A549 (cell line): ENCODE measurements at regions not wholly inside any gene's neighbourhood (a gene's known extent, or its start where the extent isn't known, plus 50 kb on each side); places are given as distances from the start of the nearest gene placed in this dataset.
"Not testable (repeated sequence)": the region's sequence is repeated elsewhere in the genome, so short reads cannot be mapped to it uniquely, and the experiment has no call there.

Experiments
- ATAC-seq, 2 experiments: fragments of 200-7000 bp in 1 of 2; fragments of >200 bp in 1 of 2; cut with Nextera tagmentation in 1 of 2; cut with Tn5 transposase in 1 of 2; 3 replicates each; pipeline versions ENCODE4 v1.8.0 to v1.9.1; 2018 to 2020; ENCODE audit warnings: mild to moderate bottlenecking in 1 of 2, moderate library complexity in 1 of 2
- CTCF ChIA-PET: fragments of 300-600 bp; sonication (Branson Sonifier 250); formaldehyde crosslinking; extraction: SDS; loops from one replicate; lab custom pipeline; 2021; ENCODE audit warnings: antibody characterized with exemption, inconsistent platforms; lab: Yijun Ruan, JAX
- POLR2A ChIA-PET: fragments of 350-600 bp; formaldehyde crosslinking; extraction: SDS; loops from one replicate; lab custom pipeline; 2021; ENCODE audit warnings: antibody characterized with exemption, inconsistent platforms; lab: Yijun Ruan, JAX
- DNase-seq, 2 experiments: peaks; one replicate each; pipeline versions ENCODE4 v3.0.0 to v3.0.0-alpha.2; 2011 to 2016; ENCODE audit warnings: low read depth in 1 of 2, low spot score in 1 of 2
- FAIRE-seq: peaks from 2 replicates; lab custom pipeline; 2011; peaks lifted over from hg19 to GRCh38; lab: Jason Lieb, UNC
- H3K27ac ChIP-seq, 2 experiments: fragments of >200 bp; sonication (Bioruptor Twin); formaldehyde crosslinking; 3 replicates each; pipeline ENCODE4 v1.5.1; 2016 to 2017
- H3K4me1 ChIP-seq: fragments of >200 bp; sonication (Bioruptor Twin); formaldehyde crosslinking; 3 replicates; pipeline ENCODE4 v1.6.1; 2016
- H3K4me2 ChIP-seq: fragments of >200 bp; sonication (Bioruptor Twin); formaldehyde crosslinking; 3 replicates; pipeline ENCODE4 v1.6.1; 2016
- H3K4me3 ChIP-seq: fragments of >200 bp; sonication (Bioruptor Twin); formaldehyde crosslinking; 3 replicates; pipeline ENCODE4 v1.5.1; 2016
- H3K9me3 ChIP-seq: fragments of >200 bp; sonication (Bioruptor Twin); formaldehyde crosslinking; 3 replicates; pipeline ENCODE4 v1.6.1; 2016
- BHLHE40 ChIP-seq: IDR thresholded peaks from 2 replicates; pipeline ENCODE4 v1.6.1; 2012; ENCODE audit warnings: low read depth, low read length, inconsistent platforms
- CBX2 ChIP-seq: fragments of 200-600 bp; sonication (generic); IDR thresholded peaks from 2 replicates; pipeline ENCODE4 v1.6.1; 2016; ENCODE audit warnings: low read depth, mild to moderate bottlenecking, borderline replicate concordance
- CEBPB ChIP-seq, 2 experiments: fragments of >200 bp in 1 of 2; sonication (Bioruptor Twin) in 1 of 2; formaldehyde crosslinking in 1 of 2; IDR thresholded peaks; 2 replicates each; pipeline ENCODE4 v1.6.1; 2012 to 2016
- CTCF ChIP-seq: fragments of >200 bp; sonication (Bioruptor Twin); formaldehyde crosslinking; IDR thresholded peaks from 3 replicates; pipeline ENCODE4 v1.5.1; 2016
- FOSB ChIP-seq: fragments of 250-450 bp; sonication (Bioruptor Pico); IDR thresholded peaks from 2 replicates; pipeline ENCODE4 v1.5.0; 2020; ENCODE audit warnings: mild to moderate bottlenecking, moderate library complexity
- HDAC2 ChIP-seq: fragments of 200-600 bp; sonication (generic); IDR thresholded peaks from 2 replicates; pipeline ENCODE4 v1.6.1; 2016
- HMGXB4 ChIP-seq: fragments of 250-450 bp; sonication (Bioruptor Pico); IDR thresholded peaks from 2 replicates; pipeline ENCODE4 v1.5.0; 2021; ENCODE audit warnings: mild to moderate bottlenecking, moderate library complexity, borderline replicate concordance
- HOXB5 ChIP-seq: fragments of 250-450 bp; sonication (Bioruptor Pico); IDR thresholded peaks from 2 replicates; pipeline ENCODE4 v1.5.0; 2020; ENCODE audit warnings: mild to moderate bottlenecking, moderate library complexity
- JUN ChIP-seq, 2 experiments: fragments of >200 bp; sonication (Bioruptor Twin); formaldehyde crosslinking; IDR thresholded peaks; 2 replicates in 1 of 2; 3 replicates in 1 of 2; pipeline ENCODE4 v1.6.1; 2016 to 2017
- JUNB ChIP-seq: fragments of >200 bp; sonication (Bioruptor Twin); formaldehyde crosslinking; IDR thresholded peaks from 2 replicates; pipeline ENCODE4 v1.6.1; 2016
- MAX ChIP-seq: IDR thresholded peaks from 2 replicates; pipeline ENCODE4 v1.6.1; 2012
- NR3C1 ChIP-seq: fragments of >200 bp; sonication (Bioruptor Twin); formaldehyde crosslinking; IDR thresholded peaks from 3 replicates; pipeline ENCODE4 v1.6.1; 2017
- POLR2A ChIP-seq: IDR thresholded peaks from 2 replicates; pipeline ENCODE4 v1.6.1; 2012; ENCODE audit warnings: mild to moderate bottlenecking, low read length
- RAD21 ChIP-seq, 2 experiments: fragments of >200 bp in 1 of 2; sonication (Bioruptor Twin) in 1 of 2; formaldehyde crosslinking in 1 of 2; IDR thresholded peaks in 1 of 2; conservative IDR thresholded peaks in 1 of 2; 2 replicates in 1 of 2; 3 replicates in 1 of 2; pipeline ENCODE4 v1.6.1; 2012 to 2018; ENCODE audit warnings: inconsistent platforms in 1 of 2
- RARB ChIP-seq: fragments of 250-450 bp; sonication (Bioruptor Pico); IDR thresholded peaks from 2 replicates; pipeline ENCODE4 v1.8.0; 2021; ENCODE audit warnings: mild to moderate bottlenecking, moderate library complexity
- REST ChIP-seq: fragments of 200-600 bp; sonication (generic); IDR thresholded peaks from 2 replicates; pipeline ENCODE4 v1.6.1; 2016; ENCODE audit warnings: antibody characterized with exemption, mild to moderate bottlenecking, moderate library complexity
- RNF2 ChIP-seq: fragments of 200-600 bp; sonication (generic); IDR thresholded peaks from 2 replicates; pipeline ENCODE4 v1.6.1; 2016; ENCODE audit warnings: low read depth, mild to moderate bottlenecking, antibody characterized with exemption, moderate library complexity, borderline replicate concordance
- SMC3 ChIP-seq: fragments of >200 bp; sonication (Bioruptor Twin); formaldehyde crosslinking; IDR thresholded peaks from 3 replicates; pipeline ENCODE4 v1.6.1; 2018; ENCODE audit warnings: inconsistent platforms
- TP53 ChIP-seq: fragments of 250-450 bp; sonication (Bioruptor Pico); IDR thresholded peaks from 2 replicates; pipeline ENCODE4 v1.5.0; 2021; ENCODE audit warnings: mild to moderate bottlenecking, moderate library complexity
- ZFP36 ChIP-seq: fragments of 450-650 bp; IDR thresholded peaks from 2 replicates; pipeline ENCODE4 v1.6.1; 2014; ENCODE audit warnings: borderline replicate concordance; ENCODE audit not compliant: partially characterized antibody
- WGBS: methylation state at CpG from one replicate; pipeline ENCODE4 v1.1.6; 2017; ENCODE audit errors: missing lambda C conversion rate; 5-methylcytosine and 5-hydroxymethylcytosine counted together

- no peak for TF ChIP-seq CBX2
- TF ChIP-seq FOSB (CRISPR knock-in tag), result no peak
- no peak for TF ChIP-seq HOXB5 (CRISPR knock-in tag)
- no peak for TF ChIP-seq NR3C1
- TF ChIP-seq RARB (CRISPR knock-in tag), result no peak
- TF ChIP-seq BHLHE40, result no peak
- TF ChIP-seq, all 56 proteins: peak for 0
These were observed 158.8 kb upstream of the IQSEC1 start (continued) for GRCh38 chr3:13231781-13232666.

GRCh38 chr3:13229273-13229949 is 156.2 kb upstream of the IQSEC1 start:
- FAIRE-seq, result no peak

GRCh38 chr3:13228584-13228983 is 155.4 kb upstream of the IQSEC1 start:
- no peak overlapping the region for H3K27ac ChIP-seq
- ATAC-seq (no peak), FAIRE-seq (no peak), DNase-seq (no peak)
- CTCF ChIA-PET, result interaction anchor here (0.8 to 3.1 kb wide), 3 partner anchors 13 to 136 kb away, joined by 3 to 19 read pairs (median 8); no protein-coding TSS in a partner anchor
- POLR2A ChIA-PET, result no interaction called here
- H3K4me3 ChIP-seq, result no peak overlapping the region
- H3K4me1 ChIP-seq, result no peaks in the 10 kb centered on the region
- TF ChIP-seq HDAC2 (no peak), REST (no peak), RNF2 (no peak), JUN (IDR thresholded peaks at IDR 0.05) (no peak), JUNB (no peak), CEBPB (IDR thresholded peaks at IDR 0.05) (no peak), POLR2A (no peak), TP53 (CRISPR knock-in tag) (no peak), MAX (no peak)
- WGBS, result 94% methylated on average over 3 of the region's 3 CpGs
- H3K4me2 ChIP-seq, result no peak overlapping the region
- H3K9me3 ChIP-seq, result no peaks in the 10 kb centered on the region

More at GRCh38 chr3:13229273-13229949, 156.2 kb upstream of the IQSEC1 start:
- Histone ChIP-seq H3K4me1 (no peaks in the 10 kb centered on the region), H3K27ac (no peak overlapping the region), H3K4me2 (no peak overlapping the region), H3K9me3 (no peaks in the 10 kb centered on the region), H3K4me3 (no peak overlapping the region)
- ChIA-PET POLR2A (no interaction called here), CTCF (interaction anchor here (0.5 to 3.5 kb wide), 11 partner anchors 13 to 416 kb away, joined by 3 to 22 read pairs (median 4); no protein-coding TSS in a partner anchor)
- WGBS, result 49% methylated on average over 8 of the region's 8 CpGs
- no peak for TF ChIP-seq HMGXB4 (CRISPR knock-in tag)
- TF ChIP-seq SMC3, result 0 out of 3 replicates have a peak, but pooled peaks have one; percentile 9
- peak; percentile 40 for TF ChIP-seq CTCF
- TF ChIP-seq RAD21 (conservative IDR thresholded peaks at IDR 0.05 in 1 of 2, IDR thresholded peaks at IDR 0.05 in 1 of 2), result peak in 1 of 2 experiments; percentile 57; a peak in 2 of 5 replicates
- TF ChIP-seq ZFP36, result peak; percentile 72
- peak; percentile 53 to 58 for DNase-seq
- ATAC-seq, result peak; percentile 92 to 95

- FAIRE-seq, ATAC-seq: not testable (repeated sequence)
- CTCF ChIA-PET, result interaction anchor here (1.5 kb wide), 1 partner anchor 13 kb away, joined by 8 read pairs; no protein-coding TSS in a partner anchor
These were observed 154.9 kb upstream of the IQSEC1 start for GRCh38 chr3:13228169-13228568.

More at GRCh38 chr3:13228169-13228568, 154.9 kb upstream of the IQSEC1 start:
- DNase-seq, H3K4me1 ChIP-seq, POLR2A ChIA-PET, H3K4me3 ChIP-seq, H3K9me3 ChIP-seq, H3K27ac ChIP-seq, H3K4me2 ChIP-seq: not testable (repeated sequence)
- WGBS, result 91% methylated on average over 12 of the region's 12 CpGs
